NCI-H2227 treated with DMSO at 0.1 percent for 48 hours (cell line): ENCODE measurements at regions not wholly inside any gene's neighbourhood (a gene's known extent, or its start where the extent isn't known, plus 50 kb on each side); places are given as distances from the start of the nearest gene placed in this dataset.

Experiments used
- DNase-seq: peaks from one replicate; lab custom pipeline; 2025; lab: John Stamatoyannopoulos, UW

GRCh38 chr9:109830545-109830944, 50.5 kb downstream of the PALM2AKAP2 start:
- DNase-seq = no peak

- DNase-seq = no peak
These were observed 52.1 kb downstream of the PALM2AKAP2 start for GRCh38 chr9:109831998-109832658.

DNA sequence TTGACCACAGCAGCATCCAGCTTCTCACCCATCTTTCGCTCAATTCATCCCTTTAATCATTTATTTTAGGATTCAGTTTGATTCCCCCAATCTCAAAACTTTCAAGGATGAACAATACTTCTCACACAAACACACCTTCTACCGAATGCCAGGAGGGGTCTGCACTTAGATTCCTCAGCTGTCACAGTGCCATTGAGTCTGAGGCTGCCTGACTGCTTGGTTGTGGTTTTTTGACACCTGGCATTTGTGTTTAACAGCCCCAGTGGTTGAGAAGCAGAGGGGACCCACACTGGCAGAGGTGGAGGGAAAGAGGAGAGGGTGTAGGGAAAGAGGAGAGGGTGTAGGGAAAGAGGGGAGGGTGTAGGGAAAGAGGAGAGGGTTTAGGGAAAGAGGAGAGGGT, 54.9 kb downstream of the PALM2AKAP2 start:
- no peak for DNase-seq

DNA sequence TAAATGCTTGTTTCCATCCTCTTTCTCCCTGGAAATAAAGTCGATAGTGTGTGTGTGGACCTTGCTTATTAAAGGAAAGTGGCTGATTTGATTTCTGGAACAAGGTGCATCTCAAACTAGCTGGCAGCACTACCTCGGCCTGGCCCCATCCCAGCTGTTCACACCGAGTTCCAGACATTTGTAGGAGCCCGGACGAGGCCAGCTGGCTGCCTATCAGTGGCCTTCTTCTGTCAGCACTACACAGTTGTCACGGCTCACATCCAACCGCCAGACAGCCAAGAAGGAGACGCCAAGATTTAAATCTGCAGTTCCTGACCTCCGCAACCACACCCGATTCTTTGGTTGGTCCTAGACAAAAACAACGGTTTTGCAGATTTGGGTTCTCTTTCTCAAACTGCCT, 63.6 kb downstream of the PALM2AKAP2 start:
- no peak for DNase-seq

DNA sequence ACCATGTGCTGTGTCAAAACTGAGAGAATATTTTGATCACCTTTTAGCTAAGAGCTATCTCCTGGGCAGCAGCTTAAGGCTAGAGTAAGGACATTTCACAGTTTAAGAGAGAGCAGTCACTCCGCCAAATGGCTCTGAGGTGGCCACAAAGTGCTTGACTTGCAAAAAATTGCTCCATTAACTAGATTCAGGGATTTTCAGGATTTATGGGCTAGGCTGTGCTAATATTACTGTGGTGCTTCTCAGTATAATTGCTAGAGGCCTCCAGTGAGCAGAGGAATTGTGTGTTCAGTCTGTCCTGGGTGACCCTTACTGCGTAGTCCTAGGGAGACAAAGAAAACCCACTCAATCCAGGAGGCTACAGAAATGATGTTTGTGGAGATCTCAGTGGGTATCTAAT, 65.2 kb downstream of the PALM2AKAP2 start:
- no peak for DNase-seq

- DNase-seq = no peak
These were observed 66.8 kb downstream of the PALM2AKAP2 start for GRCh38 chr9:109846776-109847175.

GRCh38 chr9:109852556-109852955, 72.6 kb downstream of the PALM2AKAP2 start:
- no peak for DNase-seq

DNA sequence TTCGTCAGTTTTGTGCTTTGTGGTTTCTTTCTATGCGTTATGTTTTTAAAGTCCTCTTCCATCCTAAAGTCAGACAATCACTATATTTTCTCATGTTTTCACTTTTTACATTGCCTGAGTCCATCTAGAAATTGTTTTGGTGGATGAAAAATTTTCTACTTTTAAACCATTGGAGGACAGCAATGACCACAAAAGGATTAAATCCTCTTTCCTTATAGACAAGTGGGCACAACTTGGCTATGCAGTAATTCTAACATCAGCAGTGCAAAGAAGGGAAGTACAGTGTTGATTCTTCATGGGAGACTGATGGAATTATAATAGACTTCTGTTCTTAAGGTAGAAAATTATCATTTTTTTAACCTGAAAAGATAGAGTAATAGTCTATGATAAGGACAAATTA, 75.5 kb downstream of the PALM2AKAP2 start:
- no peak for DNase-seq

- DNase-seq = no peak
These were observed 76.8 kb downstream of the PALM2AKAP2 start for GRCh38 chr9:109856785-109857184.

DNA sequence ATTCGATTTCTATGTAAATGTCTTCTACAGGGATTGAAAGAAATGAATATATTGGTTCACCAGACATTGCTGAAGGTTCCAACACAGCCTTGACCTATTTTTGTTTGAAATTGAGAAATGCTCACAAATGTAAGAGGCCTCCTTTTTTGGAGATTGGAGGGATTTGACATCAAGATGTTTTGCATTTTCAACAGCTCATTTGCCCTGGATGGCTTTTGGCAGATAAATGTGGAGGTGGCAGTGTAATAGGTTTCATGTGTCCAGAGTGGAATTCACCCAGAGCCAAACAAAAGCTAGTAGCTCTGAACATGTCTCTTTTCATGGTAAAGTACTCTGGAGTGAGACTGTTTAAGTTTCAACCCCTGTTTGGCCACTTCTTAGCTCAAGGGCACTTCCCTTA, 77.3 kb downstream of the PALM2AKAP2 start:
- DNase-seq = no peak

DNA sequence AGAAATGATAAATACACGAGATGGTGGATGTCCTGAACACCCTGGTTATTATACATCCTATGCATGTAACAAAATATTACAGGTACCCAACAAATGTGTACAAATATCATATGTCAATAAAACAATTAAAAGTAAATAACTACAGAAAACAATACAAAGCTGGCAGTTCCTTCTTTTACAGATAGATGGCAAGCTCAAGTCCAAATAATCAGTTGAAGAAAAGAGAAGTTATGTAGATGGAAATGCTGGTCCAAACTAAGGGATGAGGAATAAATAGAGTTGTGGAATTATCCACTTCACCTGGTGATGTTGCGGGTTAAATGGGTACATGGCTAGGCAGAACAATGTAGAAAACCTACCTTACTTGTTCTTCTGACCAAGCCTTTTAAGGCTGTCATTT, 79.4 kb downstream of the PALM2AKAP2 start:
- DNase-seq = no peak

DNA sequence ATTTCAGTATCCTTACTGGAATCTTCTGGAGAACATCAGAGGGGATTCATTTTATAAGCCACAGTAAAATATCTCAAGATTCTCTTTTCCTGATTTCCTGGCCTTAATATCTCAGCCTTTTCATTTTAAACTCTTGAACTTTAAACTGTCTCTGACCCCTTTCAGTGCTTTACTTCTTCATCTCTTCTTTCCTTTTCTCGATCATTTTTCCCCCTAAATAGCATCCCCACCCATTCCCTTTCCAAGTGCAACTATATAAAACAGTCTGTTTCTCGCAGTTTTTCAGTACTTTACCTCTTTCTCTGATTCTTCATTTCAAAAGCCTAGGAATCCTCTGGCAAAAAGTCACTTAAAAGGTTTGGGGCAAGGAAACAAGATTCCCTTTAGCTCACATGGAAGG, 80.5 kb downstream of the PALM2AKAP2 start:
- no peak for DNase-seq

DNA sequence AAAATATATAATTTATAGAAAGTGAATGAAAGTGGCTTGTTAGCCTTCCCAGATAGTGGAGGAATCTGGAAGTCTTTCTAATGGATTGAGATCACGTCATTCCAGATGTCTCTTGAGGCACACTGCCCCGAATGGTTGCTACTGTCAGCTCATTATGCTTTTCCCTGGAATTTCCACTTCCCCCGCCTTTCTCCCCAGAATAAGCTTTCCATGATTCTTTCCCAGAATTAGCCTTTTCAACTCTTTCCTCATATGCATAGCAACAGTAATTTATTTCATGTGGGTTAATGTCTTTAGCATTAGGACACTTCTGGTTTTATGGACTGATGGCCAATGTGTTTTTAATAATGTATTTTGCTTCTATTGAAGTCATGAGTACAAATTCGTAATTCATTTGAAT, 81.5 kb downstream of the PALM2AKAP2 start:
- DNase-seq = no peak

DNA sequence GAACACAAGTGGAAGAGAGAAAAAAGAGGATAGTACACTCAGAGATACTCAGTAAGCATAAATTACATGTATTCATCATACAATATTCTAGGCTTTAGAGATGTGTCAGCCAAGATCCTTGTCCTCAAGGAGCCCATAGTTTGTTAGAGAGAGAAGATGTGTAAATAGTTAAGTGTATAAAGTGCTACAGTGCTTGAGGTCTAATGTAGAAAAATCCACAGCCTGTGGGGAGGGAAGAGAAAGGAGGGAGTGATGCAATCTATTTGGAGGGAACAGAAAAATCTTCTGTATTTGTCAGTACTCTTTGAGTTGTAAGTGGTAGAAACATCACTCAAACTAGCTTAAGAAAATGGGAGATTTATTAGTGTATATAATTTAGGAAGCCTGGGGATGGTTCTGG, 81.9 kb downstream of the PALM2AKAP2 start:
- DNase-seq = no peak

GRCh38 chr9:109862452-109862851, 82.5 kb downstream of the PALM2AKAP2 start:
- no peak for DNase-seq

DNA sequence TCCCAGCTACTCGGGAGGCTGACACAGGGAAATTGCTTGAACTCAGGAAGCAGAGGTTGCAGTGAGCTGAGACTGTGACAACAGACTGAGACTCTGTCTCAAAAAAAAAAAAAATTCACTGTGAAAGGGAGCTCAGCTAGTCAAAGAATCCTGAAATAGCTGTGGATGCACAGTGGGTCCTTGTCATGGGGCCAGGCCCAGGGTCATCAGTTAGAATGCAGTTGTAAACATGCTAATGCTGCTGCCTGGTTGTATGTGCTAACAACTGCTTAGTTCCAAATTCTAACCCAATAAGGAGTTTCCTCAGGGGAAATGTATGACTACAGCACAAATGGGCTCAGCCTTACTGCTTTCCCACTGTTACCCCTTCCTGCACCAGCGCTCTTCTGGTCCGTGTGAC, 84.0 kb downstream of the PALM2AKAP2 start:
- no peak for DNase-seq

DNA sequence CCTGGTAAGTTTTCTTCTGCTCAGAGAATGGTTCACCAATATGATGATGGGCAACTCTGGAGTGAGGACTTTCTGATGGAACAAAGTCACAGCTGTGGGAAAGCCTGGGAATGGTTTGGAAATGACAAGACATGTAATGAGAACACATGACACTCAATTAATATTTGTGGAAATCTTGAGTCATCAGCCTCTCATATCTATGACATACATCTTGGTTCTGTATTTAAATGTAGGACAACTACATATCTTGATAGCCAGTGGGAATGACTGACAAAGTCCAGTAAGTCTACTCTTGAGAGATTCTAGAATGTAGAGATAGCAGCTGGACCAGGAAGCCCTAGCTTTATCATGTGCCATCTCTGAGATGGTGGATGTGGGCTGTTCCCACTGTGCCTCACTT, 85.5 kb downstream of the PALM2AKAP2 start:
- no peak for DNase-seq

- no peak for DNase-seq
These were observed 88.2 kb downstream of the PALM2AKAP2 start for GRCh38 chr9:109868207-109868606.

DNA sequence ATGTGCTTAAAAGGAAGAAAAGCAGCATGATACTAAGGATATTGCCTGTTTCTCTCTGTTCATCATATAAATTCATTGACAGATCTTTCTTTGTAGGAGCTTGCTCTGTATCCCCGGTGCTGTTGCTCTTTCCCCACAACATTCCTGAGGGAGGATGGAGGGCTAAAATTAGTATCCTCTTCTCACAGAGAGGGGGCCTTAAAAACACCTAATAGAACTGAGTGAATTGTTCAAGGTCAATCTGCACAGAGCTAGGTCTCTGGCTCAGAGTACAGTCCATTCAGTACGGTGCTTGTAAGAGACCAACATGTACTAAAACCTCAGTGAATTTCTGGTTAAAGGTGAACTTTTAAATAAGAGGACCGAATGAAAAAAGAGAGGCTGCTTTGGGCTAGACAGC, 88.7 kb downstream of the PALM2AKAP2 start:
- DNase-seq = no peak

DNA sequence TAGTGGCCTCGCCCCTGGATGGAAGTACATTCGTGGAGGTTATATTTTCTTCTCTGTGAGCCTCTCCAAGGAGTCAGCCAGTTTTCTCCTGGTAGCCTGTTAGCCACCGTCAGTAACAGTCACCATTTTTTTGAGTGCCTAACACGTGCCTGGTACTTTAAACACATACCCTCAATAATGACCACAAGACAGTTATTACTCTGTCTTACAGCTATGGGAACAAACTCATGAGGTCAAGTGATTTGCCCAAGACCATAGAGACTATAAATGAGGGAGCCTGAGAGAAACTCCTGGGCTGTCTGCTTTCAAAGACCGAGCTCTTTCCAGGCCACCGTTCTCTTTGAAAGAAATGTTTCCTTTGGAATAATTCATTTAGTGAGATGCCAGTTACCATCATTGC, 90.4 kb downstream of the PALM2AKAP2 start:
- DNase-seq = no peak

- no peak for DNase-seq
These were observed 92.9 kb downstream of the PALM2AKAP2 start for GRCh38 chr9:109872901-109873300.

DNA sequence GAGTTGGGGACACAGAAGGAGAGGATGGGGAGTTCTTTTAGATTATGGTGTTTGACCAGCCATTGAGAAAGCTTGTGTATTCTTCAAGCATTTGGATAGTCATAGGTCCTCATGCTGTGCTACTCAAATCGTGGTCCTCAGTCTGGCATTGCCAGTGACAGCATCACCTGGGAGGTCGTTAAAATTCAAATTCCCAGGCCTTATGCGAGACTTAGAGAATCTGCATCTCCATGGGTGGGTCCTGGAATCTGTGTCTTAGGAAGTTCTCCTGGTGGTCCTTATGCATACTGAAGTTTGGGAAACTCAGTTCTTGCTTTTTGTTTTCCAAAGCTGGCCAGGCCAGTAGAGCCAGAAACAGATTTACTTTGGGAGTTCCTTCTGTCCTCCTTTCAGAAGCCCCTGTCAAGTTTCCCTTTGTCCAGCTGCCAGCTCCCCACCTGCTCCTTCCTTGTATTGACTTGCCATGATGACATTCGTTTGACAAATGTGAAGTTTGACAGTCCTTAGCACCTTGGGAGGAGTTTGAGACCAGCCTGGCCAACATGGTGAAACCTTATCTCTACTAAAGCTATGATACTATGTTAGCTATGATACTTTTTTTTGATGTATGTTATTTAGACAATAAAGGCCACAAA, 95.6 kb downstream of the PALM2AKAP2 start:
- no peak for DNase-seq

- DNase-seq = no peak
These were observed 100.5 kb downstream of the PALM2AKAP2 start for GRCh38 chr9:109880276-109881169.
